K562 (cell line): ENCODE measurements at regions not wholly inside any gene's neighbourhood (a gene's known extent, or its start where the extent isn't known, plus 50 kb on each side); places are given as distances from the start of the nearest gene placed in this dataset.
A peak's percentile ranks its signal among the peaks of the same experiment; 100 is the strongest.

Source experiments
- CBFB ChIP-seq: sonication (generic); formaldehyde crosslinking; IDR thresholded peaks from 2 replicates; pipeline ENCODE4 v1.4.0; 2020; ENCODE audit warnings: mild to moderate bottlenecking, missing genetic modification reagents
- ETV6 ChIP-seq, 3 experiments: fragments of 150-350 bp in 1 of 3; sonication (generic) in 1 of 3; formaldehyde crosslinking in 1 of 3; IDR thresholded peaks; 2 replicates each; pipeline versions ENCODE4 v1.6.1 to v1.8.0; 2014 to 2022; ENCODE audit warnings: borderline replicate concordance in 2 of 3, low read depth in 2 of 3, antibody characterized with exemption in 1 of 3, low read length in 1 of 3, mild to moderate bottlenecking in 1 of 3, missing genetic modification reagents in 1 of 3
- HCFC1 ChIP-seq: IDR thresholded peaks from 2 replicates; pipeline ENCODE4 v1.6.1; 2012; ENCODE audit warnings: low read depth, low read length, improper control_type of control experiment
- SAP30 ChIP-seq: fragments of 200-600 bp; sonication (generic); IDR thresholded peaks from 2 replicates; pipeline ENCODE4 v1.6.1; 2012; ENCODE audit warnings: borderline replicate concordance, low read depth, mild to moderate bottlenecking, moderate library complexity, low read length, control low read depth, inconsistent platforms; ENCODE audit not compliant: insufficient read depth, poor library complexity, severe bottlenecking
- TBL1XR1 ChIP-seq, 2 experiments: IDR thresholded peaks; 2 replicates each; pipeline ENCODE4 v1.6.1; 2012; ENCODE audit warnings: improper control_type of control experiment in 2 of 2, low read length in 2 of 2, mild to moderate bottlenecking in 1 of 2
- TF ChIP-seq, protein P1 (sequence below): sonication (generic); formaldehyde crosslinking; IDR thresholded peaks from 2 replicates; pipeline ENCODE4 v1.8.1; 2023; ENCODE audit warnings: mild to moderate bottlenecking, missing genetic modification reagents, moderate library complexity
- TF ChIP-seq, protein P2 (sequence below): fragments of 200-600 bp; sonication (generic); IDR thresholded peaks from one replicate; pipeline ENCODE4 v1.6.1; 2012; ENCODE audit warnings: mild to moderate bottlenecking, low read depth, low read length, inconsistent platforms

DNA sequence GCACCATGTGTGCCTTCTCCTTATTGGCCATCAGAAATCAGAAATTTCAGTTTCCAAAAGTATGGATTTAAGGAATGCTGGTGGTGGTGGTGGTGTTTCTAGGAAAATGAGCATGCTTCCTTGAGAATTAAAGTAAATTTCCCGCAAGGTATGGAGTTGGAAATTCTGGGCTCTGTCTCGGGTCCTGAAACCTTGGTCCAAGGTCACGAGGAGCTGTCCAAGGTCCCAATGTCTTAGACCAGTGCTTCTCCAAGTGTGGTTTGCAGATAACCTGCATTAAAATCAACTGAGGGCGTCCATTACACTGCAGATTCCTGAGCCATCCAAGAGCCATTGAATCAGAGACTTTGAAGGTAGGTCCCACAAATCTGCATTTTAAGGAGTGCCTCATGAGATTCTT, 210.9 kb upstream of the PKDCC start (continued):
- TF ChIP-seq, protein P1, sequence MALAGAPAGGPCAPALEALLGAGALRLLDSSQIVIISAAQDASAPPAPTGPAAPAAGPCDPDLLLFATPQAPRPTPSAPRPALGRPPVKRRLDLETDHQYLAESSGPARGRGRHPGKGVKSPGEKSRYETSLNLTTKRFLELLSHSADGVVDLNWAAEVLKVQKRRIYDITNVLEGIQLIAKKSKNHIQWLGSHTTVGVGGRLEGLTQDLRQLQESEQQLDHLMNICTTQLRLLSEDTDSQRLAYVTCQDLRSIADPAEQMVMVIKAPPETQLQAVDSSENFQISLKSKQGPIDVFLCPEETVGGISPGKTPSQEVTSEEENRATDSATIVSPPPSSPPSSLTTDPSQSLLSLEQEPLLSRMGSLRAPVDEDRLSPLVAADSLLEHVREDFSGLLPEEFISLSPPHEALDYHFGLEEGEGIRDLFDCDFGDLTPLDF (CRISPR knock-in tag) = 0 out of 2 replicates have a peak, but pooled peaks have one; percentile 54
- TF ChIP-seq ETV6 (IDR thresholded peaks at IDR 0.05; ENCODE audit: borderline replicate concordance in 1 of 2, low read depth in 2 of 2, low read length in 1 of 2) (no peak), ETV6 (CRISPR knock-in tag; IDR thresholded peaks at IDR 0.05; ENCODE audit: borderline replicate concordance) (no peak), CBFB (no peak), HCFC1 (peak; percentile 24; the same call in 1 of the 2 replicates), TBL1XR1 (IDR thresholded peaks at IDR 0.05; ENCODE audit: low read length in 2 of 2) (no peak), SAP30 (no peak)
- TF ChIP-seq, protein P2, sequence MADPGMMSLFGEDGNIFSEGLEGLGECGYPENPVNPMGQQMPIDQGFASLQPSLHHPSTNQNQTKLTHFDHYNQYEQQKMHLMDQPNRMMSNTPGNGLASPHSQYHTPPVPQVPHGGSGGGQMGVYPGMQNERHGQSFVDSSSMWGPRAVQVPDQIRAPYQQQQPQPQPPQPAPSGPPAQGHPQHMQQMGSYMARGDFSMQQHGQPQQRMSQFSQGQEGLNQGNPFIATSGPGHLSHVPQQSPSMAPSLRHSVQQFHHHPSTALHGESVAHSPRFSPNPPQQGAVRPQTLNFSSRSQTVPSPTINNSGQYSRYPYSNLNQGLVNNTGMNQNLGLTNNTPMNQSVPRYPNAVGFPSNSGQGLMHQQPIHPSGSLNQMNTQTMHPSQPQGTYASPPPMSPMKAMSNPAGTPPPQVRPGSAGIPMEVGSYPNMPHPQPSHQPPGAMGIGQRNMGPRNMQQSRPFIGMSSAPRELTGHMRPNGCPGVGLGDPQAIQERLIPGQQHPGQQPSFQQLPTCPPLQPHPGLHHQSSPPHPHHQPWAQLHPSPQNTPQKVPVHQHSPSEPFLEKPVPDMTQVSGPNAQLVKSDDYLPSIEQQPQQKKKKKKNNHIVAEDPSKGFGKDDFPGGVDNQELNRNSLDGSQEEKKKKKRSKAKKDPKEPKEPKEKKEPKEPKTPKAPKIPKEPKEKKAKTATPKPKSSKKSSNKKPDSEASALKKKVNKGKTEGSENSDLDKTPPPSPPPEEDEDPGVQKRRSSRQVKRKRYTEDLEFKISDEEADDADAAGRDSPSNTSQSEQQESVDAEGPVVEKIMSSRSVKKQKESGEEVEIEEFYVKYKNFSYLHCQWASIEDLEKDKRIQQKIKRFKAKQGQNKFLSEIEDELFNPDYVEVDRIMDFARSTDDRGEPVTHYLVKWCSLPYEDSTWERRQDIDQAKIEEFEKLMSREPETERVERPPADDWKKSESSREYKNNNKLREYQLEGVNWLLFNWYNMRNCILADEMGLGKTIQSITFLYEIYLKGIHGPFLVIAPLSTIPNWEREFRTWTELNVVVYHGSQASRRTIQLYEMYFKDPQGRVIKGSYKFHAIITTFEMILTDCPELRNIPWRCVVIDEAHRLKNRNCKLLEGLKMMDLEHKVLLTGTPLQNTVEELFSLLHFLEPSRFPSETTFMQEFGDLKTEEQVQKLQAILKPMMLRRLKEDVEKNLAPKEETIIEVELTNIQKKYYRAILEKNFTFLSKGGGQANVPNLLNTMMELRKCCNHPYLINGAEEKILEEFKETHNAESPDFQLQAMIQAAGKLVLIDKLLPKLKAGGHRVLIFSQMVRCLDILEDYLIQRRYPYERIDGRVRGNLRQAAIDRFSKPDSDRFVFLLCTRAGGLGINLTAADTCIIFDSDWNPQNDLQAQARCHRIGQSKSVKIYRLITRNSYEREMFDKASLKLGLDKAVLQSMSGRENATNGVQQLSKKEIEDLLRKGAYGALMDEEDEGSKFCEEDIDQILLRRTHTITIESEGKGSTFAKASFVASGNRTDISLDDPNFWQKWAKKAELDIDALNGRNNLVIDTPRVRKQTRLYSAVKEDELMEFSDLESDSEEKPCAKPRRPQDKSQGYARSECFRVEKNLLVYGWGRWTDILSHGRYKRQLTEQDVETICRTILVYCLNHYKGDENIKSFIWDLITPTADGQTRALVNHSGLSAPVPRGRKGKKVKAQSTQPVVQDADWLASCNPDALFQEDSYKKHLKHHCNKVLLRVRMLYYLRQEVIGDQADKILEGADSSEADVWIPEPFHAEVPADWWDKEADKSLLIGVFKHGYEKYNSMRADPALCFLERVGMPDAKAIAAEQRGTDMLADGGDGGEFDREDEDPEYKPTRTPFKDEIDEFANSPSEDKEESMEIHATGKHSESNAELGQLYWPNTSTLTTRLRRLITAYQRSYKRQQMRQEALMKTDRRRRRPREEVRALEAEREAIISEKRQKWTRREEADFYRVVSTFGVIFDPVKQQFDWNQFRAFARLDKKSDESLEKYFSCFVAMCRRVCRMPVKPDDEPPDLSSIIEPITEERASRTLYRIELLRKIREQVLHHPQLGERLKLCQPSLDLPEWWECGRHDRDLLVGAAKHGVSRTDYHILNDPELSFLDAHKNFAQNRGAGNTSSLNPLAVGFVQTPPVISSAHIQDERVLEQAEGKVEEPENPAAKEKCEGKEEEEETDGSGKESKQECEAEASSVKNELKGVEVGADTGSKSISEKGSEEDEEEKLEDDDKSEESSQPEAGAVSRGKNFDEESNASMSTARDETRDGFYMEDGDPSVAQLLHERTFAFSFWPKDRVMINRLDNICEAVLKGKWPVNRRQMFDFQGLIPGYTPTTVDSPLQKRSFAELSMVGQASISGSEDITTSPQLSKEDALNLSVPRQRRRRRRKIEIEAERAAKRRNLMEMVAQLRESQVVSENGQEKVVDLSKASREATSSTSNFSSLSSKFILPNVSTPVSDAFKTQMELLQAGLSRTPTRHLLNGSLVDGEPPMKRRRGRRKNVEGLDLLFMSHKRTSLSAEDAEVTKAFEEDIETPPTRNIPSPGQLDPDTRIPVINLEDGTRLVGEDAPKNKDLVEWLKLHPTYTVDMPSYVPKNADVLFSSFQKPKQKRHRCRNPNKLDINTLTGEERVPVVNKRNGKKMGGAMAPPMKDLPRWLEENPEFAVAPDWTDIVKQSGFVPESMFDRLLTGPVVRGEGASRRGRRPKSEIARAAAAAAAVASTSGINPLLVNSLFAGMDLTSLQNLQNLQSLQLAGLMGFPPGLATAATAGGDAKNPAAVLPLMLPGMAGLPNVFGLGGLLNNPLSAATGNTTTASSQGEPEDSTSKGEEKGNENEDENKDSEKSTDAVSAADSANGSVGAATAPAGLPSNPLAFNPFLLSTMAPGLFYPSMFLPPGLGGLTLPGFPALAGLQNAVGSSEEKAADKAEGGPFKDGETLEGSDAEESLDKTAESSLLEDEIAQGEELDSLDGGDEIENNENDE = no peak
